ENCODE measurements at regions not wholly inside any gene's neighbourhood (a gene's known extent, or its start where the extent isn't known, plus 50 kb on each side); places are given as distances from the start of the nearest gene placed in this dataset.
"Not testable (repeated sequence)": the region's sequence is repeated elsewhere in the genome, so short reads cannot be mapped to it uniquely, and the experiment has no call there.

DNA sequence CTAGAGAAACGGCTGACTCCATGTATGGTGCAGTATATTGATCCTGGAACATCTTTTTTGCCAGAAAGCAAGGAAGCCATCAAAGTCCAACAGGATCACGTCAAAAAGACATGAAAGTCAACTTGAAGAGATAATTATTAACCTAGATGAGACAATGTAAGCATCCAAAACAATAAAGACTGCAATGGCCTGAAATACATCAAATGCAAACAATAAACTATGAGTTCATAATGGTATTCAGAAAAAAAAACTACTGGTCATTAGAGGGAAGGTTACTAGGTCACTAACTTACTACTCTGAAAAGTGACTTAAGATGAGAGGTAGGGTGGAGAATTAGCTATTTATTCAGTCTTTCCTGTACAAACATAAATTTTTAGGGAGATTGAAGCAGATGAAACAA, 75.3 kb upstream of the OR4F16 start:
- DNase-seq: not testable (repeated sequence)

DNA sequence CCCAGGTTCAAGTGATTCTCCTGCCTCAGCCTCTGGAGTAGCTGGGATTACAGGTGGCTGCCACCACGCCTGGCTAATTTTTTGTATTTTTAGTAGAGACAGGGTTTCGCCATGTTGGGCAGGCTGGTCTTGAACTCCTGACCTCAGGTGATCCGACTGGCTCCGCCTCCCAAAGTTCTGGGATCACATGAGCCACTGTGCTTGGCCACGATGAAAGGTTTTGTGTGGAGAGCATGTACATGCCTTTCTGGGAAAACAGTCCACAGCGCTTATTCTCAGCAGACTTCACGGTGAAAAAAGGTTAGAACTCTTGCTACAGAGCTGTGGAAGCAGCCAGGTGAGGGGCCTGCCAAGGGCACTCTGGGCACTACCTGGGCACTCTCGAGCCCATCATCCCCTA, 85.0 kb upstream of the OR4F16 start:
- not testable (repeated sequence) for DNase-seq

GRCh38 chr1:777480-778180, 91.2 kb upstream of the OR4F16 start:
- not testable (repeated sequence) for DNase-seq

GRCh38 chr1:778451-779278, 92.2 kb upstream of the OR4F16 start:
- not testable (repeated sequence) for DNase-seq

- not testable (repeated sequence) for DNase-seq
Measured at GRCh38 chr1:779621-780020, 93.2 kb upstream of the OR4F16 start.

DNA sequence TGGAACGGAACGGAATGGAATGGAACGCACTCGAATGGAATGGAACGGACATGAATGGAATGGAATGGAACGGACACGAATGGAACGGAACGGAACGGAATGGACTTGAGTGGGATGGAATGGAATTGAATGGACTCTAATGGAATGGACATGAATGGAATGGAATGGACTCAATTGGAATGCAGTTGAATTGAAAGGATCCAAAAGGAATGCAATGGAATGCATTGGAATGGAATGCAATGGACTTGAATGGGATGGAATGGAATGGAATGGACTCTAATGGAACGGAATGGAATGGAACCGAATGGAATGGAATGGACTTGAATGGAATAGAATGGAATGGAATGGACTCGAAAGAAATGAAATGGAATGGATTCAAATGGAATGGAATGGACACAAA, 102.4 kb upstream of the OR4F16 start:
- no peak for DNase-seq

GRCh38 chr1:789606-790005, 103.2 kb upstream of the OR4F16 start:
- DNase-seq: not testable (repeated sequence)

GRCh38 chr1:790388-790930, 104.0 kb upstream of the OR4F16 start:
- not testable (repeated sequence) for DNase-seq

DNA sequence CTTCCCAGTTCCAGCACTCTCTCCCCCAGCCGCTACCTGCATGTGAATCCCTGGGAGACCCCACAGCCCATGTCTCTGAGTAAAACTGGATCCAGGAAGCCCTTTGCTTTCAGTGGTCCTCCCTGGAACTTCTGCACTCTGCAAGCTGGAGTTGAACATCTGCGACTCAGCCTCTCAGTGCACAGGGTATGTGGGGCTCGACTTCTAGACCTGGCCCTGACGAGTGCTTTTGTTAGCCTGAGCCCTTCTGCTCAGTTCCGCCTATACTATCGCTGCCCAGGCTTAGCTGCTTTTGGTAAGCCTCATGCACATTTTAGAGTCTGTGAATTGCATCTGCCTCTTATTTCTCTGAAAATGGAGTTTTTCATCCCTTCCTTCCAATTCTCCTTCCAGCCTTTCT, 107.9 kb upstream of the OR4F16 start:
- not testable (repeated sequence) for DNase-seq

GRCh38 chr1:794918-795584, 108.6 kb upstream of the OR4F16 start:
- not testable (repeated sequence) for DNase-seq

- DNase-seq: not testable (repeated sequence)
Measured at GRCh38 chr1:797649-798048, 111.2 kb upstream of the OR4F16 start.

GRCh38 chr1:800397-800796, 113.9 kb upstream of the OR4F16 start:
- not testable (repeated sequence) for DNase-seq

GRCh38 chr1:804378-805115, 118.1 kb upstream of the OR4F16 start:
- DNase-seq: not testable (repeated sequence)

- not testable (repeated sequence) for DNase-seq
Measured at GRCh38 chr1:805310-805709, 118.4 kb upstream of the SAMD11 start.

GRCh38 chr1:807066-807465, 116.7 kb upstream of the SAMD11 start:
- not testable (repeated sequence) for DNase-seq

GRCh38 chr1:807699-808390, 115.9 kb upstream of the SAMD11 start:
- DNase-seq: not testable (repeated sequence)

- DNase-seq: not testable (repeated sequence)
Measured at GRCh38 chr1:810949-811348, 112.8 kb upstream of the SAMD11 start.

- DNase-seq: not testable (repeated sequence)
Measured at GRCh38 chr1:812535-813127, 111.1 kb upstream of the SAMD11 start.

DNA sequence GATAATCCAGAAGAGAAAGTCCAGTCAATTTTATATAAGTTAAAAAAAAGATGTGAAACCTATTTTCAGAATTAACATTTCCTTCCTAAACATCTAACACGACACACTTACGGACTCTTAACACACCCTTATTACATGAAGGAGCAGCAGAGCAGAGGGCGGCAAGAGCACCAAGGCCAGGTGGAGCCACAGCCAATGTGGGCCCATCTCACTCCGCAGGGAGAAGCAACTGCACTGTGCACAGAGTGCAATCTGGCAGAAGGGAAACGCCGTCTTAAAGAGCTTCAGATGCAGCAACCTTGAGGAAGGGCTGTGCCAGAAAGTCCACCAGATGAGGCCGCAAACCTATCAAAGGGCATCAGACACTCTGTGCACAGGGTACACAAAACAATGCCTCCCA, 109.2 kb upstream of the SAMD11 start:
- not testable (repeated sequence) for DNase-seq

GRCh38 chr1:815147-815922, 108.4 kb upstream of the SAMD11 start:
- not testable (repeated sequence) for DNase-seq

Measured in kidney glomerular epithelial cell (primary cell).